ENCODE measurements at regions not wholly inside any gene's neighbourhood (a gene's known extent, or its start where the extent isn't known, plus 50 kb on each side); places are given as distances from the start of the nearest gene placed in this dataset.

GRCh38 chr17:71003736-71004135 lies 834.4 kb downstream of the KCNJ2 start:
- H3K4me1 ChIP-seq (ENCODE audit: control insufficient read depth, insufficient read depth, low read length) = no peaks in the 10 kb centered on the region
- no peaks in the 10 kb centered on the region for H3K27me3 ChIP-seq (ENCODE audit: control insufficient read depth, insufficient read depth, low read length)
- H3K4me3 ChIP-seq (ENCODE audit: low read depth in 2 of 2, low read length in 2 of 2) = no peak overlapping the region
- BruUV-seq (replicated peaks) = no TSS peak
- in situ Hi-C loops (cut with HindIII; ENCODE audit: low pct_unique_long_range_greater_than_20kb, low sequenced_read_pairs) (no loop called here), intact Hi-C loops (cut with micrococcal nuclease; ENCODE audit: unreplicated experiment) (no loop called here)
- TF ChIP-seq TCF7L2 (IDR thresholded peaks at IDR 0.05; ENCODE audit: low read depth, low read length) (no peak), REST (IDR thresholded peaks at IDR 0.05; ENCODE audit: insufficient read depth in 1 of 2, low read depth in 2 of 2, low read length in 1 of 2) (no peak)
- ATAC-seq (no peak), DNase-seq (ENCODE audit: low read depth, low spot score) (no peak)
- CTCF ChIA-PET = no interaction called here
- POLR2A ChIA-PET = no interaction called here
- H3K36me3 ChIP-seq (ENCODE audit: control insufficient read depth, insufficient read depth, low read length) = no peaks in the 10 kb centered on the region
- no peaks in the 10 kb centered on the region for H3K9me3 ChIP-seq (ENCODE audit: control insufficient read depth, insufficient read depth, low read depth, low read length)
- no peak overlapping the region for H3K27ac ChIP-seq (ENCODE audit: low read length)

GRCh38 chr17:71004413-71004812 lies 835.1 kb downstream of the KCNJ2 start:
- in situ Hi-C loops (cut with HindIII; ENCODE audit: low pct_unique_long_range_greater_than_20kb, low sequenced_read_pairs) = no loop called here
- TF ChIP-seq SIN3A (IDR thresholded peaks at IDR 0.05; ENCODE audit: borderline replicate concordance, insufficient read depth, low read depth, low read length) = no peak

GRCh38 chr17:71011391-71011790 lies 842.1 kb downstream of the KCNJ2 start:
- POLR2A ChIA-PET = no interaction called here
- Histone ChIP-seq H3K36me3 (ENCODE audit: control insufficient read depth, insufficient read depth, low read length) (no peaks in the 10 kb centered on the region), H3K9me3 (ENCODE audit: control insufficient read depth, insufficient read depth, low read depth, low read length) (no peaks in the 10 kb centered on the region), H3K27ac (ENCODE audit: low read length) (no peak overlapping the region), H3K27me3 (ENCODE audit: control insufficient read depth, insufficient read depth, low read length) (no peaks in the 10 kb centered on the region), H3K4me3 (ENCODE audit: low read depth in 2 of 2, low read length in 2 of 2) (no peak overlapping the region), H3K4me1 (ENCODE audit: control insufficient read depth, insufficient read depth, low read length) (no peaks in the 10 kb centered on the region)
- intact Hi-C loops (cut with micrococcal nuclease; ENCODE audit: unreplicated experiment) = no loop called here
- in situ Hi-C loops (cut with HindIII; ENCODE audit: low pct_unique_long_range_greater_than_20kb, low sequenced_read_pairs) = no loop called here
- no peak for ATAC-seq
- no peak for TF ChIP-seq SIN3A (IDR thresholded peaks at IDR 0.05; ENCODE audit: borderline replicate concordance, insufficient read depth, low read depth, low read length)
- TF ChIP-seq REST (IDR thresholded peaks at IDR 0.05; ENCODE audit: insufficient read depth in 1 of 2, low read depth in 2 of 2, low read length in 1 of 2) = no peak
- TF ChIP-seq CTCF (IDR thresholded peaks at IDR 0.05) = no peak
- TF ChIP-seq POLR2AphosphoS5 (IDR thresholded peaks at IDR 0.05; ENCODE audit: low read depth, low read length) = no peak
- no peak for TF ChIP-seq TCF7L2 (IDR thresholded peaks at IDR 0.05; ENCODE audit: low read depth, low read length)
- CTCF ChIA-PET = no interaction called here
- DNase-seq (ENCODE audit: low read depth, low spot score) = no peak
- no TSS peak for BruUV-seq (replicated peaks)

More at GRCh38 chr17:71004413-71004812, 835.1 kb downstream of the KCNJ2 start:
- ATAC-seq = no peak
- ChIA-PET CTCF (no interaction called here), POLR2A (no interaction called here)
- DNase-seq (ENCODE audit: low read depth, low spot score) = no peak
- intact Hi-C loops (cut with micrococcal nuclease; ENCODE audit: unreplicated experiment) = no loop called here
- no peak overlapping the region for H3K4me3 ChIP-seq (ENCODE audit: low read depth in 2 of 2, low read length in 2 of 2)
- BruUV-seq (replicated peaks) = no TSS peak
- no peaks in the 10 kb centered on the region for H3K36me3 ChIP-seq (ENCODE audit: control insufficient read depth, insufficient read depth, low read length)
- no peaks in the 10 kb centered on the region for H3K4me1 ChIP-seq (ENCODE audit: control insufficient read depth, insufficient read depth, low read length)
- no peak overlapping the region for H3K27ac ChIP-seq (ENCODE audit: low read length)
- no peaks in the 10 kb centered on the region for H3K9me3 ChIP-seq (ENCODE audit: control insufficient read depth, insufficient read depth, low read depth, low read length)
- no peaks in the 10 kb centered on the region for H3K27me3 ChIP-seq (ENCODE audit: control insufficient read depth, insufficient read depth, low read length)

Data from Panc1 (cell line).